AG09309 (cell line): ENCODE measurements at regions not wholly inside any gene's neighbourhood (a gene's known extent, or its start where the extent isn't known, plus 50 kb on each side); places are given as distances from the start of the nearest gene placed in this dataset.

ENCODE experiments used
- DNase-seq: peaks from one replicate; pipeline ENCODE4 v3.0.0-alpha.2; 2010; ENCODE audit warnings: low read depth
- H3K4me3 ChIP-seq: 2 replicates; pipeline ENCODE4 v1.5.1; 2011; ENCODE audit warnings: mild to moderate bottlenecking, low read depth, low read length, moderate library complexity; ENCODE audit not compliant: control insufficient read depth
- CTCF ChIP-seq: IDR thresholded peaks from 2 replicates; pipeline ENCODE4 v1.5.1; 2011; ENCODE audit warnings: mild to moderate bottlenecking, low read depth, low read length, inconsistent platforms; ENCODE audit not compliant: insufficient read depth, control insufficient read depth; ENCODE audit errors: missing control alignments

- no peak for DNase-seq
- no peak for TF ChIP-seq CTCF
- H3K4me3 ChIP-seq = no peak overlapping the region
Measured at GRCh38 chr2:16315458-16315835, 350.2 kb downstream of the CYRIA start.

- TF ChIP-seq CTCF = no peak
- H3K4me3 ChIP-seq = no peak overlapping the region
Measured at GRCh38 chr2:16314691-16315457, 350.8 kb downstream of the CYRIA start.

GRCh38 chr2:16314001-16314400, 351.6 kb downstream of the CYRIA start:
- TF ChIP-seq CTCF = no peak

More at GRCh38 chr2:16314691-16315457, 350.8 kb downstream of the CYRIA start:
- no peak for DNase-seq

GRCh38 chr2:16313235-16313975, 352.2 kb downstream of the CYRIA start:
- TF ChIP-seq CTCF = no peak
- no peak overlapping the region for H3K4me3 ChIP-seq
- DNase-seq = no peak

More at GRCh38 chr2:16314001-16314400, 351.6 kb downstream of the CYRIA start:
- DNase-seq = no peak
- H3K4me3 ChIP-seq = no peak overlapping the region

GRCh38 chr2:16312771-16313170, 352.9 kb downstream of the CYRIA start:
- no peak for DNase-seq
- TF ChIP-seq CTCF = no peak
- H3K4me3 ChIP-seq = no peak overlapping the region

- H3K4me3 ChIP-seq = no peak overlapping the region
- no peak for TF ChIP-seq CTCF
- no peak for DNase-seq
Measured at GRCh38 chr2:16311521-16312440, 353.9 kb downstream of the CYRIA start.
